Endodermal cell (in vitro differentiated cells): ENCODE measurements at regions not wholly inside any gene's neighbourhood (a gene's known extent, or its start where the extent isn't known, plus 50 kb on each side); places are given as distances from the start of the nearest gene placed in this dataset.

Source experiments
- DNase-seq: peaks from one replicate; pipeline ENCODE4 v3.0.0-alpha.2; 2017
- H3K27ac ChIP-seq: 2 replicates; pipeline ENCODE4 v1.5.1; 2013; ENCODE audit warnings: mild to moderate bottlenecking, low read depth, low read length, moderate library complexity
- H3K27me3 ChIP-seq: 2 replicates; pipeline ENCODE4 v1.6.1; 2013; ENCODE audit warnings: mild to moderate bottlenecking, low read length, moderate library complexity; ENCODE audit not compliant: insufficient read depth, control insufficient read depth, poor library complexity, severe bottlenecking
- H3K36me3 ChIP-seq: 2 replicates; pipeline ENCODE4 v1.7.0; 2013; ENCODE audit warnings: mild to moderate bottlenecking, low read length, moderate library complexity; ENCODE audit not compliant: control insufficient read depth, insufficient read depth
- H3K4me1 ChIP-seq: one replicate; pipeline ENCODE4 v1.7.0; 2013; ENCODE audit warnings: low read length; ENCODE audit not compliant: control insufficient read depth, insufficient read depth
- H3K4me3 ChIP-seq: 2 replicates; pipeline ENCODE4 v1.5.1; 2013; ENCODE audit warnings: mild to moderate bottlenecking, low read length, moderate library complexity
- H3K9ac ChIP-seq: 2 replicates; pipeline ENCODE4 v1.6.1; 2013; ENCODE audit warnings: mild to moderate bottlenecking, low read length, moderate library complexity; ENCODE audit not compliant: poor library complexity, severe bottlenecking; ENCODE audit errors: extremely low read depth
- H3K9me3 ChIP-seq: 2 replicates; pipeline ENCODE4 v1.6.1; 2013; ENCODE audit warnings: mild to moderate bottlenecking, low read length, moderate library complexity; ENCODE audit not compliant: control insufficient read depth
- H3K27ac Mint-ChIP-seq: 2 replicates; pipeline ENCODE4 v1.8.0; 2020; ENCODE audit warnings: mixed read lengths
- H3K27me3 Mint-ChIP-seq: 2 replicates; pipeline ENCODE4 v1.8.0; 2021; ENCODE audit warnings: mild to moderate bottlenecking, mixed read lengths; ENCODE audit not compliant: insufficient read depth
- H3K36me3 Mint-ChIP-seq: 2 replicates; pipeline ENCODE4 v1.8.0; 2020; ENCODE audit warnings: low read depth, mixed read lengths
- H3K4me1 Mint-ChIP-seq: 2 replicates; pipeline ENCODE4 v1.8.0; 2020; ENCODE audit warnings: mixed read lengths
- H3K4me3 Mint-ChIP-seq: 2 replicates; pipeline ENCODE4 v1.8.0; 2020; ENCODE audit warnings: mild to moderate bottlenecking, moderate library complexity, mixed read lengths
- H3K9me3 Mint-ChIP-seq: 2 replicates; pipeline ENCODE4 v1.8.0; 2020; ENCODE audit warnings: mild to moderate bottlenecking, mixed read lengths
- CTCF ChIP-seq: fragments of 200-600 bp; sonication (generic); conservative IDR thresholded peaks from 2 replicates; pipeline ENCODE4 v1.5.0; 2021; ENCODE audit warnings: antibody characterized with exemption, mild to moderate bottlenecking
- WGBS, 2 experiments: methylation state at CpG; one replicate each; pipeline versions ENCODE4 v1.1.5 to v1.1.7; 2013; ENCODE audit warnings: missing lambda C conversion rate in 2 of 2, mixed read lengths in 1 of 2; ENCODE audit not compliant: insufficient coverage in 1 of 2, insufficient read length in 1 of 2; 5-methylcytosine and 5-hydroxymethylcytosine counted together

- no peak for DNase-seq
- Histone ChIP-seq H3K36me3 (no peaks in the 10 kb centered on the region), H3K27me3 (peaks cover 20% of the 10 kb centered on the region), H3K27ac (no peak overlapping the region), H3K9me3 (no peaks in the 10 kb centered on the region), H3K4me1 (no peaks in the 10 kb centered on the region), H3K4me3 (no peak overlapping the region), H3K9ac (no peak overlapping the region)
- WGBS, 2 experiments, result 88 to 94% methylated on average over 5 to 6 of the region's 6 CpGs
- H3K36me3 Mint-ChIP-seq, result no peaks in the 10 kb centered on the region
- H3K27me3 Mint-ChIP-seq, result peaks cover 3% of the 10 kb centered on the region
- H3K27ac Mint-ChIP-seq, result no peak overlapping the region
- no peaks in the 10 kb centered on the region for H3K9me3 Mint-ChIP-seq
- TF ChIP-seq CTCF, result no peak
- H3K4me1 Mint-ChIP-seq, result peaks cover 4% of the 10 kb centered on the region
- H3K4me3 Mint-ChIP-seq, result no peak overlapping the region
Measured at GRCh38 chr1:170273291-170274130, 127.8 kb downstream of the NTMT2 start.

GRCh38 chr1:170274131-170274501 is 128.4 kb downstream of the NTMT2 start:
- DNase-seq, result no peak
- no peak for TF ChIP-seq CTCF
- Mint-ChIP-seq H3K4me1 (peaks cover 4% of the 10 kb centered on the region), H3K27me3 (peaks cover 3% of the 10 kb centered on the region), H3K9me3 (no peaks in the 10 kb centered on the region), H3K36me3 (no peaks in the 10 kb centered on the region), H3K27ac (no peak overlapping the region), H3K4me3 (no peak overlapping the region)
- no peaks in the 10 kb centered on the region for H3K36me3 ChIP-seq
- H3K27ac ChIP-seq, result no peak overlapping the region
- no peaks in the 10 kb centered on the region for H3K9me3 ChIP-seq
- no peaks in the 10 kb centered on the region for H3K4me1 ChIP-seq
- 95 to 100% methylated on average over 2 to 5 of the region's 5 CpGs for WGBS, 2 experiments
- H3K4me3 ChIP-seq, result no peak overlapping the region
- H3K27me3 ChIP-seq, result peaks cover 15% of the 10 kb centered on the region
- no peak overlapping the region for H3K9ac ChIP-seq

- Histone ChIP-seq H3K27me3 (peaks cover 12% of the 10 kb centered on the region), H3K9me3 (no peaks in the 10 kb centered on the region), H3K36me3 (no peaks in the 10 kb centered on the region), H3K4me1 (no peaks in the 10 kb centered on the region), H3K9ac (no peak overlapping the region), H3K4me3 (no peak overlapping the region), H3K27ac (no peak overlapping the region)
- peaks cover 3% of the 10 kb centered on the region for H3K27me3 Mint-ChIP-seq
- no peak overlapping the region for H3K4me3 Mint-ChIP-seq
- H3K9me3 Mint-ChIP-seq, result no peaks in the 10 kb centered on the region
- WGBS, 2 experiments, result 80 to 88% methylated on average over 1 to 2 of the region's 2 CpGs
- H3K27ac Mint-ChIP-seq, result no peak overlapping the region
- no peaks in the 10 kb centered on the region for H3K36me3 Mint-ChIP-seq
- peaks cover 4% of the 10 kb centered on the region for H3K4me1 Mint-ChIP-seq
- DNase-seq, result no peak
- TF ChIP-seq CTCF, result no peak
Measured at GRCh38 chr1:170277985-170278384, 132.2 kb downstream of the NTMT2 start.
